CD14-positive monocyte (primary cell): ENCODE measurements at regions not wholly inside any gene's neighbourhood (a gene's known extent, or its start where the extent isn't known, plus 50 kb on each side); places are given as distances from the start of the nearest gene placed in this dataset.

ENCODE experiments used
- DNase-seq, 3 donors: peaks; one replicate each; pipeline ENCODE4 v3.0.0-alpha.2; 2011 to 2022
- H2AFZ ChIP-seq: 2 replicates; pipeline ENCODE4 v1.6.0; 2012; ENCODE audit warnings: mild to moderate bottlenecking, low read depth, low read length, inconsistent platforms; ENCODE audit not compliant: insufficient read depth, poor library complexity, severe bottlenecking
- H3K27ac ChIP-seq, 2 donors: 1 replicate in 1 of 2; 2 replicates in 1 of 2; pipeline ENCODE4 v1.5.1; 2012 to 2013; ENCODE audit warnings: low read length in 2 of 2, control low read depth in 1 of 2, inconsistent platforms in 1 of 2, low read depth in 1 of 2, mild to moderate bottlenecking in 1 of 2
- H3K27me3 ChIP-seq, 2 donors: one replicate each; pipeline versions ENCODE4 v1.6.0 to v1.6.1; 2011 to 2013; ENCODE audit warnings: low read length in 2 of 2; ENCODE audit not compliant: control insufficient read depth in 2 of 2, insufficient read depth in 2 of 2
- H3K36me3 ChIP-seq, 2 donors: replicated peaks in 1 of 2; 1 replicate in 1 of 2; 2 replicates in 1 of 2; pipeline versions ENCODE4 v1.5.1 to v1.6.1; 2012 to 2013; ENCODE audit warnings: low read length in 2 of 2, control low read depth in 1 of 2, inconsistent platforms in 1 of 2, mild to moderate bottlenecking in 1 of 2; ENCODE audit not compliant: insufficient read depth in 2 of 2, control insufficient read depth in 1 of 2
- H3K4me1 ChIP-seq, 2 donors: 1 replicate in 1 of 2; 2 replicates in 1 of 2; pipeline versions ENCODE4 v1.5.1 to v1.6.1; 2012 to 2013; ENCODE audit warnings: low read length in 2 of 2, control low read depth in 1 of 2, inconsistent platforms in 1 of 2, mild to moderate bottlenecking in 1 of 2, moderate library complexity in 1 of 2; ENCODE audit not compliant: insufficient read depth in 2 of 2, control insufficient read depth in 1 of 2
- H3K4me2 ChIP-seq: replicated peaks from 2 replicates; pipeline ENCODE3; 2012; ENCODE audit warnings: low read length, moderate library complexity, mild to moderate bottlenecking; ENCODE audit not compliant: poor library complexity, severe bottlenecking; ENCODE audit errors: extremely low read depth
- H3K4me3 ChIP-seq, 3 experiments: fragments of 200-600 bp in 1 of 3; sonication (generic) in 1 of 3; replicated peaks in 1 of 3; 1 replicate in 2 of 3; 2 replicates in 1 of 3; pipeline ENCODE4 v1.5.1; 2011 to 2013; ENCODE audit warnings: low read length in 3 of 3, mild to moderate bottlenecking in 3 of 3, control low read depth in 2 of 3, low read depth in 2 of 3, inconsistent platforms in 1 of 3, moderate library complexity in 1 of 3
- H3K79me2 ChIP-seq: 2 replicates; pipeline ENCODE4 v1.6.0; 2012; ENCODE audit warnings: mild to moderate bottlenecking, control low read depth, inconsistent platforms, low read length, moderate library complexity; ENCODE audit not compliant: insufficient read depth
- H3K9ac ChIP-seq: 2 replicates; pipeline ENCODE4 v1.6.0; 2017; ENCODE audit warnings: low read length, mild to moderate bottlenecking; ENCODE audit not compliant: insufficient read depth, poor library complexity, severe bottlenecking
- H3K9me3 ChIP-seq, 2 donors: replicated peaks in 1 of 2; 1 replicate in 1 of 2; 2 replicates in 1 of 2; pipeline versions ENCODE4 v1.5.1 to v1.6.1; 2012 to 2013; ENCODE audit warnings: low read length in 2 of 2, control low read depth in 1 of 2; ENCODE audit not compliant: control insufficient read depth in 1 of 2, insufficient read depth in 1 of 2
- H4K20me1 ChIP-seq: 2 replicates; pipeline ENCODE4 v1.6.0; 2012; ENCODE audit warnings: mild to moderate bottlenecking, low read length, control low read depth, moderate library complexity; ENCODE audit not compliant: insufficient read depth
- H3K27ac Mint-ChIP-seq, 7 donors: one replicate each; pipeline ENCODE4 v1.8.0; 2020; ENCODE audit warnings: mild to moderate bottlenecking in 7 of 7, mixed read lengths in 7 of 7, moderate library complexity in 6 of 7, inconsistent platforms in 2 of 7
- H3K27me3 Mint-ChIP-seq, 3 donors: one replicate each; pipeline ENCODE4 v1.8.0; 2021 to 2022; ENCODE audit warnings: low read depth in 3 of 3, mild to moderate bottlenecking in 3 of 3, mixed read lengths in 3 of 3, moderate library complexity in 3 of 3, inconsistent platforms in 1 of 3
- H3K36me3 Mint-ChIP-seq, 2 donors: one replicate each; pipeline ENCODE4 v1.8.0; 2020; ENCODE audit warnings: mixed read lengths in 2 of 2, inconsistent platforms in 1 of 2, mild to moderate bottlenecking in 1 of 2
- H3K4me1 Mint-ChIP-seq: one replicate; pipeline ENCODE4 v1.8.0; 2020; ENCODE audit warnings: mild to moderate bottlenecking, mixed read lengths
- H3K4me3 Mint-ChIP-seq, 2 donors: one replicate each; pipeline ENCODE4 v1.8.0; 2020; ENCODE audit warnings: mild to moderate bottlenecking in 2 of 2, mixed read lengths in 2 of 2, moderate library complexity in 1 of 2
- H3K9me3 Mint-ChIP-seq, 7 donors: one replicate each; pipeline ENCODE4 v1.8.0; 2020 to 2022; ENCODE audit warnings: mixed read lengths in 7 of 7, mild to moderate bottlenecking in 6 of 7, moderate library complexity in 6 of 7, inconsistent platforms in 2 of 7
- CTCF ChIP-seq: fragments of 200-600 bp; IDR thresholded peaks from one replicate; pipeline ENCODE4 v1.8.0; 2022; ENCODE audit warnings: antibody characterized with exemption, mild to moderate bottlenecking
- WGBS: methylation state at CpG from one replicate; pipeline ENCODE4 v1.1.5; 2013; ENCODE audit warnings: missing lambda C conversion rate; ENCODE audit not compliant: insufficient coverage; 5-methylcytosine and 5-hydroxymethylcytosine counted together
- intact Hi-C, 2 donors: fragments of 100-400 bp; cut with micrococcal nuclease; formaldehyde crosslinking; loops; one replicate each; pipeline versions ENCODE4 v1.15.0 to v1.15.1; 2023

- intact Hi-C loops = no loop called here
- Mint-ChIP-seq H3K27me3 (no peaks in the 10 kb centered on the region), H3K4me3 (no peak overlapping the region), H3K9me3 (peaks cover 0 to 2% (median 0%) of the 10 kb centered on the region in 7 donors), H3K27ac (peak overlapping the region in 1 of 7 donors; percentile 0), H3K4me1 (peaks cover 23% of the 10 kb centered on the region), H3K36me3 (peaks cover 56 to 71% of the 10 kb centered on the region in 2 donors)
- TF ChIP-seq CTCF = no peak
- Histone ChIP-seq H3K36me3 (peaks cover 24 to 60% of the 10 kb centered on the region in 2 donors), H3K4me3 (no peak overlapping the region), H2AFZ (no peak overlapping the region), H3K9me3 (no peaks in the 10 kb centered on the region), H3K4me2 (no peak overlapping the region), H3K9ac (no peak overlapping the region), H3K27me3 (no peaks in the 10 kb centered on the region), H3K4me1 (peaks cover 10 to 12% of the 10 kb centered on the region in 2 donors), H4K20me1 (peaks cover 43% of the 10 kb centered on the region), H3K79me2 (peaks cover 6% of the 10 kb centered on the region), H3K27ac (no peak overlapping the region)
- 90% methylated on average over 2 of the region's 6 CpGs for WGBS
- no peak for DNase-seq
Measured at GRCh38 chr22:25377699-25378098, 158.3 kb downstream of the CRYBB2 start.

GRCh38 chr22:25380122-25380747 is 160.8 kb downstream of the CRYBB2 start:
- H3K36me3 Mint-ChIP-seq = peaks cover 45 to 53% of the 10 kb centered on the region in 2 donors
- no peak for DNase-seq
- H3K9me3 Mint-ChIP-seq = peaks cover 0 to 2% (median 0%) of the 10 kb centered on the region in 7 donors
- Histone ChIP-seq H3K79me2 (peaks cover 24% of the 10 kb centered on the region), H3K27me3 (no peaks in the 10 kb centered on the region), H4K20me1 (peaks cover 54% of the 10 kb centered on the region), H3K4me1 (peaks cover under 1% of the 10 kb centered on the region in 2 donors), H3K9ac (no peak overlapping the region), H3K4me3 (no peak overlapping the region), H2AFZ (no peak overlapping the region), H3K9me3 (no peaks in the 10 kb centered on the region), H3K36me3 (peaks cover 18 to 43% of the 10 kb centered on the region in 2 donors), H3K4me2 (no peak overlapping the region), H3K27ac (no peak overlapping the region)
- peaks cover 14% of the 10 kb centered on the region for H3K4me1 Mint-ChIP-seq
- no peak for TF ChIP-seq CTCF
- H3K27ac Mint-ChIP-seq = no peak overlapping the region
- intact Hi-C loops = no loop called here
- no peak overlapping the region for H3K4me3 Mint-ChIP-seq
- no peaks in the 10 kb centered on the region for H3K27me3 Mint-ChIP-seq
- WGBS = 100% methylated on average over 2 of the region's 5 CpGs
